NCI-H1105 (cell line): ENCODE measurements at regions not wholly inside any gene's neighbourhood (a gene's known extent, or its start where the extent isn't known, plus 50 kb on each side); places are given as distances from the start of the nearest gene placed in this dataset.
"Not testable (repeated sequence)": the region's sequence is repeated elsewhere in the genome, so short reads cannot be mapped to it uniquely, and the experiment has no call there.

Experiments used
- DNase-seq: peaks from one replicate; lab custom pipeline; 2025; lab: John Stamatoyannopoulos, UW

GRCh38 chr15:67920524-67921240 lies 80.8 kb upstream of the RNU6-1 start:
- DNase-seq, result no peak

GRCh38 chr15:67922106-67922675 lies 82.3 kb upstream of the RNU6-1 start:
- no peak for DNase-seq

- DNase-seq, result no peak
Measured at GRCh38 chr15:67922971-67923945, 83.4 kb upstream of the RNU6-1 start.

GRCh38 chr15:67924359-67924974 lies 84.6 kb upstream of the RNU6-1 start:
- no peak for DNase-seq

- DNase-seq, result no peak
Measured at GRCh38 chr15:67925182-67925581, 85.3 kb upstream of the RNU6-1 start.

GRCh38 chr15:67927501-67928168 lies 87.8 kb upstream of the RNU6-1 start:
- no peak for DNase-seq

- no peak for DNase-seq
Measured at GRCh38 chr15:67928666-67929065, 88.8 kb upstream of the RNU6-1 start.

GRCh38 chr15:67930720-67931119 lies 90.9 kb upstream of the RNU6-1 start:
- DNase-seq, result no peak

GRCh38 chr15:67931861-67932260 lies 92.0 kb upstream of the RNU6-1 start:
- no peak for DNase-seq

- not testable (repeated sequence) for DNase-seq
Measured at GRCh38 chr15:67934126-67934525, 94.3 kb upstream of the RNU6-1 start.

GRCh38 chr15:67935244-67935643 lies 95.4 kb upstream of the RNU6-1 start:
- DNase-seq, result no peak

GRCh38 chr15:67936258-67936657 lies 96.4 kb upstream of the RNU6-1 start:
- DNase-seq, result no peak

- DNase-seq, result no peak
Measured at GRCh38 chr15:67937153-67937761, 97.4 kb upstream of the RNU6-1 start.

- DNase-seq, result not testable (repeated sequence)
Measured at GRCh38 chr15:67939179-67939578, 99.3 kb upstream of the RNU6-1 start.

- not testable (repeated sequence) for DNase-seq
Measured at GRCh38 chr15:67939588-67940323, 99.9 kb upstream of the RNU6-1 start.

GRCh38 chr15:67940324-67940719 lies 100.5 kb upstream of the RNU6-1 start:
- no peak for DNase-seq

- no peak for DNase-seq
Measured at GRCh38 chr15:67941648-67942310, 101.9 kb upstream of the RNU6-1 start.

- DNase-seq, result no peak
Measured at GRCh38 chr15:67943475-67943874, 103.6 kb upstream of the RNU6-1 start.

GRCh38 chr15:67944010-67944641 lies 104.3 kb upstream of the RNU6-1 start:
- DNase-seq, result no peak

- no peak for DNase-seq
Measured at GRCh38 chr15:67945131-67945530, 105.3 kb upstream of the RNU6-1 start.
